SK-N-SH treated with all-trans-retinoic acid at 6 μM for 48 hours (cell line): ENCODE measurements at regions not wholly inside any gene's neighbourhood (a gene's known extent, or its start where the extent isn't known, plus 50 kb on each side); places are given as distances from the start of the nearest gene placed in this dataset.

Source experiments
- ATAC-seq: fragments of 200-7000 bp; cut with Tn5 transposase; 3 replicates; pipeline ENCODE4 v1.9.1; 2020; ENCODE audit warnings: mild to moderate bottlenecking, moderate library complexity
- ARNTL ChIP-seq: fragments of 450-650 bp; formaldehyde crosslinking; IDR thresholded peaks from 2 replicates; pipeline ENCODE4 v1.5.0; 2020; ENCODE audit warnings: low read depth, mild to moderate bottlenecking, moderate library complexity, borderline replicate concordance
- BACH2 ChIP-seq: fragments of 250-450 bp; sonication (Bioruptor Pico); IDR thresholded peaks from 2 replicates; pipeline ENCODE4 v1.9.0; 2021; ENCODE audit warnings: mild to moderate bottlenecking, borderline replicate concordance
- CSDC2 ChIP-seq: fragments of 250-450 bp; sonication (Bioruptor Pico); IDR thresholded peaks from 2 replicates; pipeline ENCODE4 v1.5.0; 2020; ENCODE audit warnings: mild to moderate bottlenecking, moderate library complexity
- ESRRG ChIP-seq: fragments of 250-450 bp; sonication (Bioruptor Pico); IDR thresholded peaks from 2 replicates; pipeline ENCODE4 v1.6.1; 2021; ENCODE audit warnings: mild to moderate bottlenecking
- GLIS3 ChIP-seq: fragments of 250-450 bp; sonication (Bioruptor Pico); IDR thresholded peaks from 2 replicates; pipeline ENCODE4 v1.5.0; 2020; ENCODE audit warnings: mild to moderate bottlenecking, moderate library complexity
- ISL1 ChIP-seq: fragments of 250-450 bp; sonication (Bioruptor Pico); IDR thresholded peaks from 2 replicates; pipeline ENCODE4 v2.1.2; 2022; ENCODE audit warnings: mild to moderate bottlenecking, moderate library complexity
- OSR1 ChIP-seq: fragments of 250-450 bp; sonication (Bioruptor Pico); IDR thresholded peaks from 2 replicates; pipeline ENCODE4 v1.8.0; 2022; ENCODE audit warnings: moderate library complexity, mild to moderate bottlenecking, inconsistent platforms
- RARB ChIP-seq: fragments of 250-450 bp; sonication (Bioruptor Pico); IDR thresholded peaks from 2 replicates; pipeline ENCODE4 v1.8.0; 2021; ENCODE audit warnings: mild to moderate bottlenecking, moderate library complexity
- SNAI2 ChIP-seq: fragments of 250-450 bp; sonication (Bioruptor Pico); IDR thresholded peaks from 2 replicates; pipeline ENCODE4 v1.5.0; 2020; ENCODE audit warnings: mild to moderate bottlenecking, moderate library complexity
- TCF4 ChIP-seq: fragments of 250-450 bp; sonication (Bioruptor Pico); IDR thresholded peaks from 2 replicates; pipeline ENCODE4 v1.8.0; 2021; ENCODE audit warnings: mild to moderate bottlenecking, moderate library complexity, borderline replicate concordance
- TOX ChIP-seq: fragments of 250-450 bp; sonication (Bioruptor Pico); IDR thresholded peaks from 2 replicates; pipeline ENCODE4 v1.8.0; 2021; ENCODE audit warnings: mild to moderate bottlenecking, moderate library complexity, borderline replicate concordance
- ZC3H10 ChIP-seq: fragments of 250-450 bp; sonication (Bioruptor Pico); IDR thresholded peaks from 2 replicates; pipeline ENCODE4 v1.5.1; 2021; ENCODE audit warnings: mild to moderate bottlenecking, moderate library complexity
- ZFP3 ChIP-seq: fragments of 250-450 bp; sonication (Bioruptor Pico); IDR thresholded peaks from 2 replicates; pipeline ENCODE4 v1.5.0; 2020; ENCODE audit warnings: mild to moderate bottlenecking, moderate library complexity
- ZFP30 ChIP-seq: fragments of 450-650 bp; formaldehyde crosslinking; IDR thresholded peaks from 2 replicates; pipeline ENCODE4 v1.5.0; 2022; ENCODE audit warnings: mild to moderate bottlenecking, moderate library complexity
- ZNF565 ChIP-seq: fragments of 450-650 bp; formaldehyde crosslinking; conservative IDR thresholded peaks from 2 replicates; pipeline ENCODE4 v1.5.0; 2020; ENCODE audit warnings: low read depth, mild to moderate bottlenecking, moderate library complexity
- ZNF70 ChIP-seq: fragments of 450-650 bp; formaldehyde crosslinking; IDR thresholded peaks from 2 replicates; pipeline ENCODE4 v1.5.0; 2020; ENCODE audit warnings: mild to moderate bottlenecking, moderate library complexity
- ZNF8 ChIP-seq: fragments of 450-650 bp; formaldehyde crosslinking; IDR thresholded peaks from 2 replicates; pipeline ENCODE4 v1.5.0; 2020; ENCODE audit warnings: mild to moderate bottlenecking, moderate library complexity
- TF ChIP-seq, protein P1 (sequence below): fragments of 250-450 bp; sonication (Bioruptor Pico); IDR thresholded peaks from 2 replicates; pipeline ENCODE4 v1.5.1; 2021; ENCODE audit warnings: mild to moderate bottlenecking, moderate library complexity
- TF ChIP-seq, protein P2 (sequence below): fragments of 250-450 bp; sonication (Bioruptor Pico); IDR thresholded peaks from 2 replicates; pipeline ENCODE4 v1.5.1; 2020; ENCODE audit warnings: low read depth, mild to moderate bottlenecking, moderate library complexity
- TF ChIP-seq, protein P3 (sequence below): fragments of 250-450 bp; sonication (Bioruptor Pico); IDR thresholded peaks from 2 replicates; pipeline ENCODE4 v1.8.0; 2021; ENCODE audit warnings: low read depth, mild to moderate bottlenecking, moderate library complexity, borderline replicate concordance
- TF ChIP-seq, protein P4 (sequence below): fragments of 250-450 bp; sonication (Bioruptor Pico); IDR thresholded peaks from 2 replicates; pipeline ENCODE4 v1.5.0; 2020; ENCODE audit warnings: mild to moderate bottlenecking, moderate library complexity

DNA sequence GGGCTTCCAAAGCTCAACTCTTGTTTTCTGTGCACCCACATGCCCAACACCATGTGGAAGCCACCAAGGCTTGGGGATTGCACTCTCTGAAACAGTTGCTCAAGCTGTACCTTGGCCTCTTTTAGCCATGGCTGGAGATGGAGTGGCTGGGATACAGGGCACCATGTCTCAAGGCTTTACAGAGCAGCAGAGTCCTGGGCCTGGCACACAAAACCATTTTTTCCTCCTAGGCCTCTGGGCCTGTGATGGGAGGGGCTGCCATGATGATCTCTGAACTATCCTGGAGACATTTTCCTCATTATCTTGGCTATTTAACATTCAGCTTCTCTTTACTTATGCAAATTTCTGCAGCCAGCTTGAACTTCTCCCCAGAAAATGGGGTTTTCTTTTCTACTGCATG is 179.7 kb upstream of the LRP1B start:
- TF ChIP-seq ZFP3 (CRISPR knock-in tag) = no peak
- TF ChIP-seq, protein P1, sequence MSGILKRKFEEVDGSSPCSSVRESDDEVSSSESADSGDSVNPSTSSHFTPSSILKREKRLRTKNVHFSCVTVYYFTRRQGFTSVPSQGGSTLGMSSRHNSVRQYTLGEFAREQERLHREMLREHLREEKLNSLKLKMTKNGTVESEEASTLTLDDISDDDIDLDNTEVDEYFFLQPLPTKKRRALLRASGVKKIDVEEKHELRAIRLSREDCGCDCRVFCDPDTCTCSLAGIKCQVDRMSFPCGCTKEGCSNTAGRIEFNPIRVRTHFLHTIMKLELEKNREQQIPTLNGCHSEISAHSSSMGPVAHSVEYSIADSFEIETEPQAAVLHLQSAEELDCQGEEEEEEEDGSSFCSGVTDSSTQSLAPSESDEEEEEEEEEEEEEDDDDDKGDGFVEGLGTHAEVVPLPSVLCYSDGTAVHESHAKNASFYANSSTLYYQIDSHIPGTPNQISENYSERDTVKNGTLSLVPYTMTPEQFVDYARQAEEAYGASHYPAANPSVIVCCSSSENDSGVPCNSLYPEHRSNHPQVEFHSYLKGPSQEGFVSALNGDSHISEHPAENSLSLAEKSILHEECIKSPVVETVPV (CRISPR knock-in tag) = no peak
- no peak for TF ChIP-seq TCF4 (CRISPR knock-in tag)
- TF ChIP-seq ESRRG (CRISPR knock-in tag) = no peak
- TF ChIP-seq ZFP30 (CRISPR knock-in tag) = no peak
- TF ChIP-seq ZNF70 (CRISPR knock-in tag) = no peak
- TF ChIP-seq, protein P2, sequence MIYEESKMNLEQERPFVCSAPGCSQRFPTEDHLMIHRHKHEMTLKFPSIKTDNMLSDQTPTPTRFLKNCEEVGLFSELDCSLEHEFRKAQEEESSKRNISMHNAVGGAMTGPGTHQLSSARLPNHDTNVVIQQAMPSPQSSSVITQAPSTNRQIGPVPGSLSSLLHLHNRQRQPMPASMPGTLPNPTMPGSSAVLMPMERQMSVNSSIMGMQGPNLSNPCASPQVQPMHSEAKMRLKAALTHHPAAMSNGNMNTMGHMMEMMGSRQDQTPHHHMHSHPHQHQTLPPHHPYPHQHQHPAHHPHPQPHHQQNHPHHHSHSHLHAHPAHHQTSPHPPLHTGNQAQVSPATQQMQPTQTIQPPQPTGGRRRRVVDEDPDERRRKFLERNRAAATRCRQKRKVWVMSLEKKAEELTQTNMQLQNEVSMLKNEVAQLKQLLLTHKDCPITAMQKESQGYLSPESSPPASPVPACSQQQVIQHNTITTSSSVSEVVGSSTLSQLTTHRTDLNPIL (CRISPR knock-in tag) = no peak
- no peak for TF ChIP-seq OSR1 (CRISPR knock-in tag)
- TF ChIP-seq ARNTL (CRISPR knock-in tag) = no peak
- ATAC-seq = no peak

DNA sequence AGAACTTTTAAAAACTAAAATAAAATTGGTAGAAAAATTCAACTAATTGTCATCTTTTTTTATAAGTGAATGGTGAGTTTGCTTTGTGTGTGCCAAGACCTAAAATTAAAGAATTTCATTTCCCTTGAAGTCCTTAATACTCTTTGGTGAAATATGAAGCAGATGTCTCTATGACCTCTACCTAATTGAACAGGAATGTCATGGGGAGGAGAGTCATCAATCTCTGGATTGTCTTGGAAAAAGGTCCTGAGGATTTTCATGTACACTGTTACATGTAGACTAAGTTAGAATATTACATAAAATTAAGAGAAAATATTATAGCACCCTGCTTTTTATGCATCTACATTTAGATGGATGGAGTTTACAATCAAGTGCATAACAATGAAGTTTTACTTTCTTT is 177.9 kb upstream of the LRP1B start:
- ATAC-seq = peak; percentile 35; the same call in 1 of the 3 replicates

DNA sequence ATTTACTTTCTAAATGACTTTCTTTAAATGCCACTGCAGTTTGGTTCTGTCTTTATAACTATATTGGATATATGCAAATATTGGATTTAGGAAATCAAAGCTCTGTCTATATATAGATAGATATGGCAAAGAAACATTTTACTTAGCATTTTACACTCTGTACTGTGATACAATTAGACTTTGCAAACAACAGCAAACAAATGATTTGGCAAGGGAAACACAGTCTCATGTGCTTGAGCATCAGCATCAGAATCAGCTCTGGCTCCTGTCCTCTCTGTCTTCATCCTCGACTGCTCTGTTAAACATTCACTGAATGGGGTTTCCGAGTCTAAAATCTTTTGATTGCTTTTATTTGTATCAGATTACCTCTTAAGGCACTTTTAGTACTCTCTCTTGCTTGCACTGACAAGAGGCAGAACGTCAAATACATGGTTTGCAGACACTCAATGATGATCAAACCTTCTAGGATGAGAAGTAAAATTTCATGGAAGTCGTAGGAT is 176.8 kb upstream of the LRP1B start:
- no peak for ATAC-seq
- TF ChIP-seq TCF4 (CRISPR knock-in tag) = no peak
- TF ChIP-seq ZC3H10 = no peak
- TF ChIP-seq GLIS3 (CRISPR knock-in tag) = no peak
- TF ChIP-seq ZNF70 (CRISPR knock-in tag) = no peak
- no peak for TF ChIP-seq ZNF565 (CRISPR knock-in tag)

More for the DNA sequence above, 177.9 kb upstream of the LRP1B start:
- TF ChIP-seq ESRRG (CRISPR knock-in tag) = no peak
- TF ChIP-seq, protein P1 (CRISPR knock-in tag) = no peak
- TF ChIP-seq, protein P2 (CRISPR knock-in tag) = no peak
- no peak for TF ChIP-seq CSDC2
- TF ChIP-seq ZNF8 (CRISPR knock-in tag) = no peak
- TF ChIP-seq GLIS3 (CRISPR knock-in tag) = no peak
- TF ChIP-seq, protein P3, sequence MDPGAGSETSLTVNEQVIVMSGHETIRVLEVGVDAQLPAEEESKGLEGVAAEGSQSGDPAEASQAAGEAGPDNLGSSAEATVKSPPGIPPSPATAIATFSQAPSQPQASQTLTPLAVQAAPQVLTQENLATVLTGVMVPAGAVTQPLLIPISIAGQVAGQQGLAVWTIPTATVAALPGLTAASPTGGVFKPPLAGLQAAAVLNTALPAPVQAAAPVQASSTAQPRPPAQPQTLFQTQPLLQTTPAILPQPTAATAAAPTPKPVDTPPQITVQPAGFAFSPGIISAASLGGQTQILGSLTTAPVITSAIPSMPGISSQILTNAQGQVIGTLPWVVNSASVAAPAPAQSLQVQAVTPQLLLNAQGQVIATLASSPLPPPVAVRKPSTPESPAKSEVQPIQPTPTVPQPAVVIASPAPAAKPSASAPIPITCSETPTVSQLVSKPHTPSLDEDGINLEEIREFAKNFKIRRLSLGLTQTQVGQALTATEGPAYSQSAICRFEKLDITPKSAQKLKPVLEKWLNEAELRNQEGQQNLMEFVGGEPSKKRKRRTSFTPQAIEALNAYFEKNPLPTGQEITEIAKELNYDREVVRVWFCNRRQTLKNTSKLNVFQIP (CRISPR knock-in tag) = no peak
- no peak for TF ChIP-seq ZNF565 (CRISPR knock-in tag)
- TF ChIP-seq TOX (CRISPR knock-in tag) = no peak

DNA sequence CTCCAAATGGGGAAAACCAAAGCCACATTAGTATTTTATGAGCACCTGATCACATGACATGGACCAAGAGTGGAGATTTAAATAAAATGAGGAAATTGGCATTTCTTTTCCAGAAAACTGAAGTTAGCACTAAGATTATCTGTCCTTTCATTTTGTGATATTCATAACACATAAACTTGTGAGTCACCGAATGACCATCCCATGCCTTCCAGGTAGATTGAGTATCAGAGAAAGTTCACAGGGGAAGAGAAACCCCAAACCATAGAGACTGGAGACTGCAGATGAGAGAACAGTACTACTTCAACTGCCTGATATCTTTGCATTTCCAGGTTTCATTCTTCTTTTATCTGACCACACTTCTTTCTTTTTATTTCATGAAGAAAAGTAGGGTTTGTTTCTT is 176.3 kb upstream of the LRP1B start:
- ATAC-seq = no peak
- TF ChIP-seq ISL1 (CRISPR knock-in tag) = no peak
- no peak for TF ChIP-seq ARNTL (CRISPR knock-in tag)
- no peak for TF ChIP-seq SNAI2 (CRISPR knock-in tag)
- no peak for TF ChIP-seq BACH2 (CRISPR knock-in tag)

DNA sequence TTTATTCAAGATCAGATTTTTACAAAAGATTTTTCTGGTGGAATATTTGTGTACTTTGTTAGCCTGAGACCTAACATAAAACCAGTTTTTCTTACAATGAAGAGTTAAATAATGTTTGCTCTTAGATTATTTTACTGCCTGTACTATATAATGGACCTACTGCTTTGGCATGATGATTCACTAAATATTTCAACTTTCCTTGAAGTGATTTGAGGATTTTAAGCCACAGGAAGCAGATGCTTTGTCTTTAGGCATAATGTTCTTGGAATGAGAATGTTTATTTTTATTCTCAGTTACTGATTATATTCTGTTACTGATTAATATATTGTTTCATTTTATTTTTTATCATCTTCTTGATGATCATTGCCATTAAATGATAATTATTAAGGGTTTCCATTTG is 175.3 kb upstream of the LRP1B start:
- ATAC-seq = 0 out of 3 replicates have a peak, but pooled peaks have one; percentile 46
- no peak for TF ChIP-seq BACH2 (CRISPR knock-in tag)
- TF ChIP-seq ZC3H10 = no peak
- TF ChIP-seq, protein P4, sequence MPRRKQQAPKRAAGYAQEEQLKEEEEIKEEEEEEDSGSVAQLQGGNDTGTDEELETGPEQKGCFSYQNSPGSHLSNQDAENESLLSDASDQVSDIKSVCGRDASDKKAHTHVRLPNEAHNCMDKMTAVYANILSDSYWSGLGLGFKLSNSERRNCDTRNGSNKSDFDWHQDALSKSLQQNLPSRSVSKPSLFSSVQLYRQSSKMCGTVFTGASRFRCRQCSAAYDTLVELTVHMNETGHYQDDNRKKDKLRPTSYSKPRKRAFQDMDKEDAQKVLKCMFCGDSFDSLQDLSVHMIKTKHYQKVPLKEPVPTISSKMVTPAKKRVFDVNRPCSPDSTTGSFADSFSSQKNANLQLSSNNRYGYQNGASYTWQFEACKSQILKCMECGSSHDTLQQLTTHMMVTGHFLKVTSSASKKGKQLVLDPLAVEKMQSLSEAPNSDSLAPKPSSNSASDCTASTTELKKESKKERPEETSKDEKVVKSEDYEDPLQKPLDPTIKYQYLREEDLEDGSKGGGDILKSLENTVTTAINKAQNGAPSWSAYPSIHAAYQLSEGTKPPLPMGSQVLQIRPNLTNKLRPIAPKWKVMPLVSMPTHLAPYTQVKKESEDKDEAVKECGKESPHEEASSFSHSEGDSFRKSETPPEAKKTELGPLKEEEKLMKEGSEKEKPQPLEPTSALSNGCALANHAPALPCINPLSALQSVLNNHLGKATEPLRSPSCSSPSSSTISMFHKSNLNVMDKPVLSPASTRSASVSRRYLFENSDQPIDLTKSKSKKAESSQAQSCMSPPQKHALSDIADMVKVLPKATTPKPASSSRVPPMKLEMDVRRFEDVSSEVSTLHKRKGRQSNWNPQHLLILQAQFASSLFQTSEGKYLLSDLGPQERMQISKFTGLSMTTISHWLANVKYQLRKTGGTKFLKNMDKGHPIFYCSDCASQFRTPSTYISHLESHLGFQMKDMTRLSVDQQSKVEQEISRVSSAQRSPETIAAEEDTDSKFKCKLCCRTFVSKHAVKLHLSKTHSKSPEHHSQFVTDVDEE (CRISPR knock-in tag) = no peak
- no peak for TF ChIP-seq ZNF565 (CRISPR knock-in tag)
- no peak for TF ChIP-seq OSR1 (CRISPR knock-in tag)
- no peak for TF ChIP-seq SNAI2 (CRISPR knock-in tag)
- TF ChIP-seq RARB (CRISPR knock-in tag) = no peak
- no peak for TF ChIP-seq ZNF70 (CRISPR knock-in tag)
